ENCODE measurements at regions not wholly inside any gene's neighbourhood (a gene's known extent, or its start where the extent isn't known, plus 50 kb on each side); places are given as distances from the start of the nearest gene placed in this dataset.

GRCh38 chr22:46067159-46068111 lies 82.9 kb upstream of the PPARA start:
- WGBS, 4 donors, result 42 to 52% (median 48%) methylated on average over 19 of the region's 19 CpGs
- Histone ChIP-seq H3K4me1 (replicated peaks in 1 of 2) (peaks cover 35 to 62% of the 10 kb centered on the region in 2 donors), H3K36me3 (replicated peaks in 1 of 2) (no peaks in the 10 kb centered on the region), H3K9me3 (replicated peaks in 1 of 3) (no peaks in the 10 kb centered on the region), H3K27me3 (no peaks in the 10 kb centered on the region), H3K4me3 (peak overlapping the region in 1 of 4 donors; percentile 29), H3K27ac (peak overlapping the region; percentile 96 to 100 (median 98))
- DNase-seq, result peak in 5 of 7 donors; percentile 5 to 47 (median 19)
- TF ChIP-seq CTCF (IDR thresholded peaks at IDR 0.05) (no peak), POLR2A (IDR thresholded peaks at IDR 0.05) (no peak)
- intact Hi-C loops (cut with DNase I), result no loop called here

- intact Hi-C loops (cut with DNase I), result no loop called here
Observed at GRCh38 chr22:46068181-46068592, 82.1 kb upstream of the PPARA start.

GRCh38 chr22:46068593-46069491 lies 81.5 kb upstream of the PPARA start:
- H3K4me3 ChIP-seq, result peak overlapping the region in 2 of 4 donors; percentile 54 to 83
- H3K27me3 ChIP-seq, result no peaks in the 10 kb centered on the region
- TF ChIP-seq CTCF (IDR thresholded peaks at IDR 0.05) (no peak), POLR2A (IDR thresholded peaks at IDR 0.05) (no peak)
- H3K36me3 ChIP-seq (replicated peaks in 1 of 2), result no peaks in the 10 kb centered on the region
- WGBS, 4 donors, result 8 to 12% (median 10%) methylated on average over 14 of the region's 14 CpGs
- peak in 6 of 7 donors; percentile 27 to 61 (median 40) for DNase-seq
- H3K9me3 ChIP-seq (replicated peaks in 1 of 3), result no peaks in the 10 kb centered on the region
- H3K27ac ChIP-seq, result peak overlapping the region; percentile 96 to 100 (median 98)
- peaks cover 35 to 55% of the 10 kb centered on the region in 2 donors for H3K4me1 ChIP-seq (replicated peaks in 1 of 2)
- intact Hi-C loops (cut with DNase I), result no loop called here

More at GRCh38 chr22:46068181-46068592, 82.1 kb upstream of the PPARA start:
- peak overlapping the region; percentile 96 to 100 (median 98) for H3K27ac ChIP-seq
- 46 to 50% (median 47%) methylated on average over 2 of the region's 2 CpGs for WGBS, 4 donors
- H3K27me3 ChIP-seq, result no peaks in the 10 kb centered on the region
- peak overlapping the region in 1 of 4 donors; percentile 83 for H3K4me3 ChIP-seq
- H3K4me1 ChIP-seq (replicated peaks in 1 of 2), result peaks cover 35 to 57% of the 10 kb centered on the region in 2 donors
- no peak for DNase-seq
- no peaks in the 10 kb centered on the region for H3K36me3 ChIP-seq (replicated peaks in 1 of 2)
- H3K9me3 ChIP-seq (replicated peaks in 1 of 3), result no peaks in the 10 kb centered on the region
- no peak for TF ChIP-seq POLR2A (IDR thresholded peaks at IDR 0.05)
- TF ChIP-seq CTCF (IDR thresholded peaks at IDR 0.05), result no peak

Measured in adrenal gland (tissue), 9 donors.